Skeletal muscle satellite cell (primary cell): ENCODE measurements at regions not wholly inside any gene's neighbourhood (a gene's known extent, or its start where the extent isn't known, plus 50 kb on each side); places are given as distances from the start of the nearest gene placed in this dataset.
"Not testable (repeated sequence)": the region's sequence is repeated elsewhere in the genome, so short reads cannot be mapped to it uniquely, and the experiment has no call there.

ENCODE experiments used
- H3K27me3 ChIP-seq: 2 replicates; pipeline ENCODE4 v1.7.0; 2013; ENCODE audit warnings: low read length; ENCODE audit not compliant: control insufficient read depth, insufficient read depth
- H3K36me3 ChIP-seq: 2 replicates; pipeline ENCODE4 v1.7.0; 2013; ENCODE audit warnings: mild to moderate bottlenecking, control low read depth, low read length; ENCODE audit not compliant: insufficient read depth
- H3K4me1 ChIP-seq: 2 replicates; pipeline ENCODE4 v1.7.0; 2013; ENCODE audit warnings: low read length; ENCODE audit not compliant: control insufficient read depth, insufficient read depth
- H3K4me2 ChIP-seq: 2 replicates; pipeline ENCODE4 v1.7.0; 2013; ENCODE audit warnings: mild to moderate bottlenecking, low read length
- H3K4me3 ChIP-seq: 2 replicates; pipeline ENCODE4 v1.7.0; 2013; ENCODE audit warnings: low read length
- H3K9ac ChIP-seq: 2 replicates; pipeline ENCODE4 v1.7.0; 2013; ENCODE audit warnings: mild to moderate bottlenecking, low read depth, low read length, moderate library complexity
- H3K9me3 ChIP-seq: replicated peaks from 2 replicates; pipeline ENCODE4 v1.7.0; 2013; ENCODE audit warnings: mild to moderate bottlenecking, control low read depth, low read length

DNA sequence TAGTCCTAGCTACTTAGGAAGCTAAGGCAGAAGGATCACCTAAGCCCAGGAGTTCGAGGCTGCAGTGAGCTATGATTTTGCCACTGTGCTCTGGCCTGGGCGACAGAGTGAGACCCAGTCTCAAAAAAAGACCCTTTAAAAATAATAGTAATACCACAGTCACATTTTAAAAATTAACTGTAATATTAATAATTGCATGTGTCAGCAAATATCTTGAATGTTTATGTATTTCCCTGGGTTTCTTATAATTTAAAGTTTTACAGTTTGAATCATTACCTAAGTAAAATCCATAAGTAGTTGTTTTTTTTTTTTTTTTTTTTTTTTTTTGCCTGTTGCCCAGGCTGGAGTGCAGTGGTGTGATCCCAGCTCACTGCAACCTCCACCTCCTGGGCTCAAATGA is 69.2 kb downstream of the LYZL2 start:
- no peaks in the 10 kb centered on the region for H3K4me1 ChIP-seq
- no peaks in the 10 kb centered on the region for H3K36me3 ChIP-seq
- H3K27me3 ChIP-seq: peaks cover 13% of the 10 kb centered on the region
- H3K4me3 ChIP-seq: no peak overlapping the region
- no peak overlapping the region for H3K4me2 ChIP-seq
- H3K9ac ChIP-seq: no peak overlapping the region
- no peaks in the 10 kb centered on the region for H3K9me3 ChIP-seq

- Histone ChIP-seq H3K9me3 (no peaks in the 10 kb centered on the region), H3K27me3 (peaks cover 12% of the 10 kb centered on the region), H3K4me2 (no peak overlapping the region), H3K9ac (no peak overlapping the region), H3K4me1 (no peaks in the 10 kb centered on the region), H3K4me3 (no peak overlapping the region), H3K36me3 (no peaks in the 10 kb centered on the region)
Observed at GRCh38 chr10:30559180-30559579, 70.4 kb downstream of the LYZL2 start.

- Histone ChIP-seq H3K9me3 (no peaks in the 10 kb centered on the region), H3K4me1 (no peaks in the 10 kb centered on the region)
Observed at GRCh38 chr10:30558411-30558810, 71.1 kb downstream of the LYZL2 start.

DNA sequence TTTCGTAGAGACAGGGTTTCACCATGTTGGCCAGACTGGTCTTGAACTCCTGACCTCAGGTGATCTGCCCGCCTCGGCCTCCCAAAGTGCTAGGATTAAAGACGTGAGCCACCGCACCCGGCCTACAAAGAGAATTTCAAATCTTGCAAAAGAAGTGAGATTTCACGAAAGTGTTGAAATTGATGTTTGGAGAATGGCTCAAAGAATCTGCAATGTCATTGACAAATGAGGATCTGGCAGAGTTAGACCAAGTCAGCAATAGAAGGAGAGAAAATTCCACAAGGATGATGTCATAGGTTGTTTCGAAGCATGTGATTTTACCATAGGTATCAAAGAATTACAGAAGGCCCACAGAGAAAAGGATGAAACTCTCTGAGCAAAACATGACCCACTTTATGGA is 71.7 kb downstream of the LYZL2 start:
- Histone ChIP-seq H3K36me3 (no peaks in the 10 kb centered on the region), H3K4me1 (no peaks in the 10 kb centered on the region), H3K9ac (no peak overlapping the region), H3K4me3 (no peak overlapping the region), H3K9me3 (no peaks in the 10 kb centered on the region), H3K27me3 (peaks cover 11% of the 10 kb centered on the region), H3K4me2 (no peak overlapping the region)

More at GRCh38 chr10:30558411-30558810, 71.1 kb downstream of the LYZL2 start:
- Histone ChIP-seq H3K4me2 (no peak overlapping the region), H3K36me3 (no peaks in the 10 kb centered on the region), H3K4me3 (no peak overlapping the region), H3K27me3 (peaks cover 6% of the 10 kb centered on the region), H3K9ac (no peak overlapping the region)

- no peak overlapping the region for H3K4me3 ChIP-seq
- peaks cover 10% of the 10 kb centered on the region for H3K27me3 ChIP-seq
- no peak overlapping the region for H3K9ac ChIP-seq
- no peaks in the 10 kb centered on the region for H3K4me1 ChIP-seq
- no peak overlapping the region for H3K4me2 ChIP-seq
- H3K9me3 ChIP-seq: no peaks in the 10 kb centered on the region
- no peaks in the 10 kb centered on the region for H3K36me3 ChIP-seq
Observed at GRCh38 chr10:30556189-30556588, 73.4 kb downstream of the LYZL2 start.

DNA sequence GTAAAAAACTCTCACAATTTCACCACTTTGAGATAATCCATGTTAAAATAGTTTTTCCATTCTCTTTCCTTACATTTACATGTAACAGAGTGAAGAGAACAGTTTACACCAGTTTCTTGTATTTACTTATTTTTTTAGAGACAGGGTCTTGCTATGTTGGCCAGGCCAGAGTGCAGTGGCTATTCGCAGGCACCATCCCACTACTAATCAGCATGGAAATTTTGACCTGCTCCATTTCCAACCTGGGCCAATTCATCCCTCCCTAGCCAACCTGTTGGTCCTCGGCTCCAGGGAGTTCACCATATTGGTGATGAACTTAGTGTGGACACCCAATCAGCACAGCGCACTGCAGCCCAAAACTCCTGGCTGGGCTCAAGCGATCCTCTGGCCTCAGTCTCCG is 74.1 kb downstream of the LYZL2 start:
- Histone ChIP-seq H3K9me3 (no peaks in the 10 kb centered on the region), H3K27me3 (peaks cover 6% of the 10 kb centered on the region), H3K4me3 (no peak overlapping the region), H3K4me1 (no peaks in the 10 kb centered on the region), H3K9ac (no peak overlapping the region), H3K4me2 (no peak overlapping the region), H3K36me3 (no peaks in the 10 kb centered on the region)

DNA sequence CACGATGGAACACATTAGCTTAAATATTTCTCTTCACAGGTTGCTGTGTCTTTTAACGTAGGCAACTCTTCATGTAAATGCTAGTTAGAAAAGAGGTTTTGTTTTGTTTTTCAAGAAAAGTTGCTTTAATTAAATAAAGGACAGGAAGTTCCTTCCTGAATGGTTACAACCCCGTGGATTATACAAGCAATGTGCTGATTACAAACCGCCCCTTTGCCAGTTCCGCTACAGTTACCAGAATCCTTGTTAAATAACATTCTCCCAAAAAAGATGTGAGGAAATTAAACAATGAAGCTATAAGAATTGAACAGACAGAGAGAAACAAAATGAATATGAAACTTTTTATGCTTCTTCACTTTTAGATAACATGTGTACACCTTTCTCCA is 75.1 kb downstream of the LYZL2 start:
- peaks cover 6% of the 10 kb centered on the region for H3K27me3 ChIP-seq
- H3K4me1 ChIP-seq: no peaks in the 10 kb centered on the region
- H3K9ac ChIP-seq: no peak overlapping the region
- no peak overlapping the region for H3K4me3 ChIP-seq
- H3K36me3 ChIP-seq: no peaks in the 10 kb centered on the region
- no peaks in the 10 kb centered on the region for H3K9me3 ChIP-seq
- H3K4me2 ChIP-seq: no peak overlapping the region

DNA sequence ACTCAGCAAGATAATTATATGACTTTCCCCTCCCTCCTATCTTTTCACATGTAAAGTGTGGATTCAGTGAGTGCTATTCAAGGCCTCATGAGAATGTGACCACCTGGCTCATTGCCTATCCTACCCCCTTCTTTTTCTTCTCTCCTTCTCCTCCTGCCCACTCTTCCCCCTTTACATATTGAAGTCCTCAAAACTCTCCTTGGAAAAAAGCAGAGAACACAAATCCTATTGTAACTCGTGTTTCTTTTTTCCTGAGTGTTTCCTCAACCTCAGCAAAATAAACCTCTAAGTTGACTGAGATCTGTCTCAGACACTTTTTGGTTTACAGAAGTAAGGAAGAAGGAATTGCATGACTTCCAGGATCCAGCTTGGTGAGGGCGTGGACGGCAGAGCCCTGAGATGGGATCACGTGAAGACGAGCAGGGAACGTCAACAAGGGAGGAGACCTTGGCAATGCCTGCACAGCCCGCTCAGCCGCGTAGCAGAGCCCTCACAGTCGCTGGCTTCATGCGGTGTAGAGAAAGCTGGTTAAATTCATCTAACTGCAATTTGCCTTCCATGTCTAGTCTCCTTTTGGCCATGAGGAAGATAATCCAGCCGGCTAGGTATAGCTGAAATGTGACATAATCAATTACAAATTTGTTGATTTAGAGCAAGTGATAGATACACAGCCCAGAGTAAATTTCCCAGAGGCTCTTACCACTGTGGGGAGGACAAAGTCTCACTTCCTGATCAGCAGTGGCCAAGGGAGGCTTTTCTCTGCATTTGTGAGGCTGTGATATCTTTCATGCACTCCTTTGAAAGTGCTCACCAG is 75.7 kb downstream of the LYZL2 start:
- Histone ChIP-seq H3K9ac (no peak overlapping the region), H3K4me1 (no peaks in the 10 kb centered on the region), H3K36me3 (no peaks in the 10 kb centered on the region), H3K27me3 (peaks cover 6% of the 10 kb centered on the region), H3K9me3 (no peaks in the 10 kb centered on the region), H3K4me2 (peak overlapping the region; percentile 52), H3K4me3 (peak overlapping the region; percentile 23)

DNA sequence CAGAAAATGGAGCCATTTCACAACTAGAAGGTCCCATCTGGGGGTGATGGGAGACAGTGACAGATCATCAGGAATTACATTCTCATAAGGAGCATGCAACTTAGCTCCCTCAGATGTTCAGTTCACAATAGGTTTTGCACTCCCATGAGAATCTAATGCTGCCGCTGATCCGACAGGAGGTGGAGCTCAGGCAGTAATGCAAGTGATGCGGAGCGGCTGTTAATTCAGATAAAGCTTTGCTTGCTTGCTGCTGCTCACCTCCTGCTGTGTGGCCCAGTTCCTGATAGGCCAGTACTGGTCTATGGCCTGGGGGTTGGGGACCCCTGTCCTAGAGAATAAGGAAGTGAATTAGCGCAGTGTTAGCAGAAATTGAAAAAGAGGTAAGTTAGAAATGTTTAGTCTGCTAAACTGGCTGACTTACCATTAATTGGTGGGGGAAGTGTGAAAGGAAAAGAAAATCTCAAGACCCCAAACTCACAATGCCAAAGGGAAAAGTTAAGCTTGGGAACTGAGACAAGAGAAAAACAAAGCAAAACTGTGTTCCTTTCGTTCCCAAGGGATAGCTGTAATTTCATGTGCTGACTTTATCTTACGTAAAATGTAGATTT is 76.4 kb downstream of the LYZL2 start:
- H3K9me3 ChIP-seq: no peaks in the 10 kb centered on the region
- no peak overlapping the region for H3K9ac ChIP-seq
- no peak overlapping the region for H3K4me2 ChIP-seq
- H3K27me3 ChIP-seq: peaks cover 6% of the 10 kb centered on the region
- H3K36me3 ChIP-seq: no peaks in the 10 kb centered on the region
- no peak overlapping the region for H3K4me3 ChIP-seq
- no peaks in the 10 kb centered on the region for H3K4me1 ChIP-seq

DNA sequence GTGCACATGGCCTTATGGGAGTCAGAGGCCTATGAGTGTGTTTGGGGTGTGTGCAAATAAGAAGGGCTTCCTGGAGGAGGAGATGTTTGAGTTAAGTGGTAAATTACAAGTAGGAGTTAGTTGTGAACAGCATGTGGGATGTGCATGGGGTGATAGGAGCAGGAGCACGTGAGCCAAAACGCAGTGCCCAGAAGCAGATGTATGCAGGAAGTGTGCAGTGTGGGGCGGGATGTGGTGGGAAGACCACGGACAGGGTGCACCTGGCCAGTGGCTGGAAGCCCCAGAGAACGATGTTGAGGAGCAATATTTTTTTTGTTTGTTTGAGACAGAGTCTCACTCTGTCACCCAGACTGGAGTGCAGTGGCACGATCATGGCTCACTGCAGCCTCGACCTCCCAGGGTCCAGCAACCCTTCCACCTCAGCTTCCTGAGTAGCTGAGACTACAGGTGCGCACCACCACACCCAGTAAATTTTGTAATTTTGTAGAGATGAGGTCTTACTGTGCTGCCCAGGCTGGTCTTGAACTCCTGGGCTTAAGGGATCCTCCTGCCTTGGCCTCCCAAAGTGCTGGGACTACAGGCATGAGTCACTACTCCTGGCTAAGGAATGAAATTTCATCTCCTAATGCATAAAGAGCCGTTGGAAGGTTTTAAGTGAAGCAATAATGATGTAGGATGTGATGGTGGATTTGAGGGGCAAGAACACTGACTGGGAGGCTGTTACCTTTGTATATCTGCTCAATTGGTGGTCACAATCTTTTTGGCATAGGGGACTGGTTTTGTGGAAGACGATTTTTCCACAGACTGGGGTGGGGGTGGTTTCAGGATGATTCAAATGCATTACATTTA is 78.4 kb downstream of the LYZL2 start:
- no peak overlapping the region for H3K4me2 ChIP-seq
- H3K36me3 ChIP-seq: no peaks in the 10 kb centered on the region
- H3K4me3 ChIP-seq: no peak overlapping the region
- no peaks in the 10 kb centered on the region for H3K4me1 ChIP-seq
- H3K9ac ChIP-seq: no peak overlapping the region
- no peaks in the 10 kb centered on the region for H3K9me3 ChIP-seq
- peaks cover 10% of the 10 kb centered on the region for H3K27me3 ChIP-seq

DNA sequence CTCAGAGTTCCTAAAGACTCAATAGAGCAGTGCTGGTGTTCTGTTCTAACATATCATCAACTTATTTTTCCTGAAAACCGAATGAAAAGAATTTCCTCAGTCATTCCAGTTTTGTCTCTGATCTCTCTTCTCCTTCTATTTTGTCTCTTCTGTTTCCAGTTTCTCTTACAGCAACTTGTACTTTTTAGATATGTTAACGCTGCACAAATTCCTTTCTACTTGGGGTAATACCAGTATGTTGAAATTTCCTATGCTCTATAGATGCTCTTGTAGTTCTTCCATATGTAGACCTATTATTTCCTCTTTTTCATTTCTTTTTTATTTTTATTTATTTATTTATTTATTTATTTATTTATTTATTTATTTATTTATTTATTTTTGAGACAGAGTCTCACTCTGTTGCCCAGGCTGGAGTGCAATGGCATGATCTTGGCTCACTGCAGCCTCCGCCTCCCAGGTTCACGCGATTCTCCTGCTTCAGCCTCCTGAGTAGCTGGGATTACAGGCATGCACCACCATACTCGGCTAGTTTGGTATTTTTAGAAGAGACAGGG is 80.3 kb downstream of the LYZL2 start:
- H3K4me1 ChIP-seq, H3K36me3 ChIP-seq: not testable (repeated sequence)

More for the DNA sequence above, 80.3 kb downstream of the LYZL2 start:
- not testable (repeated sequence) for H3K9ac ChIP-seq, H3K4me2 ChIP-seq, H3K9me3 ChIP-seq, H3K4me3 ChIP-seq
- H3K27me3 ChIP-seq: peaks cover 12% of the 10 kb centered on the region
